GM13977 (cell line): ENCODE measurements at regions not wholly inside any gene's neighbourhood (a gene's known extent, or its start where the extent isn't known, plus 50 kb on each side); places are given as distances from the start of the nearest gene placed in this dataset.
A peak's percentile ranks its signal among the peaks of the same experiment; 100 is the strongest.
"Not testable (repeated sequence)": the region's sequence is repeated elsewhere in the genome, so short reads cannot be mapped to it uniquely, and the experiment has no call there.

Source experiments
- DNase-seq: peaks from one replicate; pipeline ENCODE4 v3.0.0; 2012; ENCODE audit warnings: low spot score
- in situ Hi-C: fragments of 300-500 bp; cut with MboI; formaldehyde crosslinking; loops from one replicate; pipeline ENCODE4 v1.12.0; 2022; ENCODE audit warnings: low sequenced_read_pairs, low pct_unique_long_range_greater_than_20kb, mixed read lengths, inconsistent platforms; ENCODE audit not compliant: unreplicated experiment

DNA sequence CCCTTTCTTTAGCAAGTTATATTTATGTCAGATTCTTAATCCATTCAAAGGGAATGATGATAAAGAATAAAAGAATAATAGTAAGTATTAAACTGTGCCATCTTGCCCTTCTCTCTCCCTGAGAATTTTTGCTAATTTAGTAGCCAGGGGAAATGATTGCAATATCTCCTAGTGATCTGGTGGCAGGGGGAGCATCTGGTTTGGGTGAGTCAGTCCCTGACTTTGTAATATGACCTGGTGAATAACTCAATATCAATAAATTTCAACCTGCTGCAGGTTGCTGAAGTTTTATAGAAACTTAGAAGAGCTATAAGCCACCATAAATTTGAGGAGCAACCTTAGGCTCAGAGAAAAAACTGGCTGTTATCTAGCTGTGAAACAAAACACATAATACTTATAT is 149.4 kb downstream of the SYT15 start:
- in situ Hi-C loops, DNase-seq: not testable (repeated sequence)

DNA sequence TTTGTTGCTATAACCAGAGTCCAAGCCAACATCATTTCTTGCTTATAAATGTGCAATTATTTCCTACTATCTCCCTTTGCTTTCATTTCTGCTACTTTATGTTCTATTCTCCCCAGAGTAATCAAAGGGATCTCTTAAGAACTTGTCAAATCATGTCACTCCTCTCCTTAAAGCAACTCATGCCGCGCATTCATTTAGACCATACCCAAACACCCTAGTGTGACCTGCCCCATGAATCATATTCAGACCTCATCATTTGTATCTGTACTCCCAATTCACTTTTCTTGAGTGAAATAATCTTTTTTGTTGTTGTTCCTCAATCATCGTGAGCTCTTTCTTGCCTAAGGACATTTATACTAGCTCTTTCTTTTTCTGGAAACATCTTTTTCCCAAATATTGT is 151.8 kb downstream of the SYT15 start:
- DNase-seq, in situ Hi-C loops: not testable (repeated sequence)

DNA sequence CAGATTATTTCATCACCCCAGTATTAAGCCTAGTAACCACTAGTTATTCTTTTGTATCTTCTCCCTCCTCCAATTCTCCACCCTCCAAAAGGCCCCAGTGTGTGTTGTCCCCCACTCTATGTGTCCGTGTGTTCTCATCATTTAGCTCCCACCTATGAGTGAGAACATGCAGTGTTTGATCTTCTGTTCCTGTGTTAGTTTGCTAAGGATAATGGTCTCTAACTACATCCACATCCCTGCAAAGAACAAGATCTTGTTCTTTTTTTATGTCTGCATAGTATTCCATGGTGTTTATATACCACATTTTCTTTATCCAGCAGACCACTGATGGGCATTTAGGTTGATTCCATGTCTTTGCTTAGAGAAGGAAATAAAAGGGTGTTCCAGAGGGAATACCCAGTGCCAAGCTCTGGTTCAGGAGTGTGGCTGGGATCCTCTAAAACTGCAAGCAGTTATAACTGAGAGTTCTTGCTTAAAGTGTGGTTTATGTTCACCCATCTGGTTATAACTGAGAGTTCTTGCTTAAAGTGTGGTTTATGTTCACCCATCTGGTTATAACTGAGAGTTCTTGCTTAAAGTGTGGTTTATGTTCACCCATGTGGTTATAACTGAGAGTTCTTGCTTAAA is 154.8 kb downstream of the SYT15 start:
- DNase-seq, in situ Hi-C loops: not testable (repeated sequence)

DNA sequence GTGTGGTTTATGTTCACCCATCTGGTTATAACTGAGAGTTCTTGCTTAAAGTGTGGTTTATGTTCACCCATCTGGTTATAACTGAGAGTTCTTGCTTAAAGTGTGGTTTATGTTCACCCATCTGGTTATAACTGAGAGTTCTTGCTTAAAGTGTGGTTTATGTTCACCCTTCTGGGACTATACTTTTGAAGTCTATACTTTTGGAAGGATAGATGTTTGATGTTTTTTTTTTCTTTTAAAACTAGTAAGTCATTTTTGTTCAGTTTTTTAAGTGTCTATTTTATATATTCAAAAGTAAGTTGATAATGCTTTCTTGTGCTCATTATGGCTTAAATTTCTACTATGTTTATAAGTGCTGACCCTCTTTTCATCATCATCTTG is 155.3 kb downstream of the SYT15 start:
- DNase-seq, in situ Hi-C loops: not testable (repeated sequence)

DNA sequence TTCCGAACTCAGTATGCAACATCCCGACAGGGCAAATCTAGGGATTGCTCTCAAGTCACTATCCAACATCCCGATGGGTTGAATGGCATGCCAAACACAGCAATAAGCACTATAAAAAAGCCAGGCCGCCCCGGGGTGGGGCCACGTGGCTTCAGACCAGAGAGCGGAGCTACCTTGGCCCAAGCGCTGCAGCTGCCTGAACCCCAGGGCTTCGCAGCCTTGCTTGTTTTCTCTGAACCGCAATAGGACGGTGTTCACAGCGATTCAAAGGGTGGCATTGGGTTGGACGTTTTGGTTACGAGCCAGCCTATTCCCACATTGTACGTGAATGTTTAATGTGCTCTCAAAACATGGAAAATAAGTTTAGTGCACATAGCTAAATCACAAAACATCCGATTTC is 161.0 kb downstream of the SYT15 start:
- DNase-seq, in situ Hi-C loops: not testable (repeated sequence)

DNA sequence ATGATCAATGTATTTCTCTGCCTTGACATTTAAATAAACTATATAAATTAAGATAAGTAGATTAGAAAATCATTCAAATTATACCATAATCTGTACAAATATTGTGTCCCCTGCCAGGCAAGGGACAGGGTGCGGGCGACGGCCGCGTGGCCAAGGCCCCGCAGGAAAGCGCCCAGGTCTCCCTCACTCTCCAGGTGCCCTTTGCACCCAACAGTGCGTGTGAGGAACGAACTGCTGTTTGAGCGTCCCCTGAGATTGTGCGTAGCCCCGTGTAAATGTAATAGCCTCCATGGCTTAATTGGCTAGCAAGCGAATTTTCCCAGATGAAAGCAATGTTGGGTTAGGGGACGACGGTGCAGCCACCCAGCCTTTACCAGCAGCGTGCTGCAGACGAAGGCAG is 161.4 kb downstream of the SYT15 start:
- DNase-seq, in situ Hi-C loops: not testable (repeated sequence)

DNA sequence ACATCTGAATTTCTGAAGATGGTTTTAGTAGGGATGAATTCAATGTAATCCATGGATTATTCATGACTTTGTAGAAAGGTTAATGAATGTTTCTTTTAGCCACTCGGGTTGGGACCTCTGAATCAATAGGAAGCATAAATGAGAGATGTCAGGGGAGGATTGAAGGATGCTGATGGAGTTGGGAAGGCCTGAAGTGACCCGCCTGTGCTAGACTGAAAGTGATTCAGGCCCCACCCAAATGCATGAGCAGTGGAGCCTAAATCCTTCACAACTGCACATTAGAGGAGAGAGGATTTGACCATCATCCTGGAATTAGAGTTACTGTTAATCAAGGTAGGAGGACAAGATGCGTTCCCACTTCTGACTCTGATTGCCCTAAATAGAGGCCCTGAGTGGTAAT is 162.2 kb upstream of the PTPN20 start:
- in situ Hi-C loops: not testable (repeated sequence)

DNA sequence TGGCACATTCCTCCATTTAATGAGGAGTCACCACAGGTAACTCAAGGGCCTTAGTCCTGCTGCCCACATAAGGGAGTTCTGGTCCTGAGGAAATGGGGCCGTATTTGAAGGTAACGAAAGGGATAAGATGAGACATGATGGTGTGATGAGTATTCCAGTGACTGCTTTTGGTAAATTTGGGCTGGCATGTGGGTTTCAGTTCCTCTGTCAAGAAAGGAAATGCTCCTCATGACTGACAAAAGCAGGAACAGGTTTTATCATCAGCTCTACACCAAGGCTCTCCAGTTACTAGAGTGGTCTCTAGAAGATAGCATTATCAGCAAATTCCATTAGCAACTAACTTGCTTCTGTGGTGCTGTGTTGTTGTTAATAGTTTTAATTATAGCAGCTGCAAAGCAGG is 161.8 kb upstream of the PTPN20 start:
- in situ Hi-C loops, DNase-seq: not testable (repeated sequence)

More for the DNA sequence above, 162.2 kb upstream of the PTPN20 start:
- DNase-seq: not testable (repeated sequence)

DNA sequence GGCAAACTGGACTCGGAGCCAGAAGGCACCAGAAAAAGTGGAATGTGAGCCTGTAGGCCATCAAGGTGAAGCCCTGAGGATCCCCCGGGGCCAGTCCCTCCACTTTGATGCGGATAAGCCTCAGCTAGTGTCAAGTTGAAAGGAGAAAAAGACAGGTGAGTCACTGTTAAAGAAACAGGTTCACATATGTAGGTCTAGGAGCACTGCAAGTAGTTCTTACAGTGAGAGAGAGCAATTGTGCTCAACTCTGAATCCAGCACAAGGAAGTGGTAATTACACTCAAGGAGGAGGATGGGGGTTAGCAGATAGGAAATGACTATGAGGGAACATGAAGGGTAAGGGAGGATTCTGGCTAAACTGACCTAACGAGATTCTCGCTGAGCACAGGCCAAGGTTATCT is 157.5 kb upstream of the PTPN20 start:
- DNase-seq, in situ Hi-C loops: not testable (repeated sequence)

DNA sequence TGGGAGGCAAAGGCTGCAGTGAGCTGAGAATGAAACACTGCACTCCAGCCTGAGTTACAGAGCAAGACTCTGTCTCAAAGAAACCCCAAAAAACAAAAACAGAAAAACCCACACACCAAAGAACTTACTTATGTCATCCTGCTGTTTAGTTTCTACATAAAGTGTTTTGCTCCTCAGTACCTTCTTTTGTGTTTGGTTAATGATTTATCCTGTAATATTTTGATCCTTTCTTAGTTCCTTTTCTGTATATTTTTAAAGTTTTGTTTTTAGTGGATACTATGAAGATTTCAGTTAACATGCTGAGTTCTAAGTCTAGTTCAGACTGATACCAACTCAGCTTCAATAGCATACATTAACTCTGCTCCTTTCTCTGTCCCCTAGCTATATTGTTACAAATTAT is 149.8 kb upstream of the PTPN20 start:
- DNase-seq, in situ Hi-C loops: not testable (repeated sequence)

DNA sequence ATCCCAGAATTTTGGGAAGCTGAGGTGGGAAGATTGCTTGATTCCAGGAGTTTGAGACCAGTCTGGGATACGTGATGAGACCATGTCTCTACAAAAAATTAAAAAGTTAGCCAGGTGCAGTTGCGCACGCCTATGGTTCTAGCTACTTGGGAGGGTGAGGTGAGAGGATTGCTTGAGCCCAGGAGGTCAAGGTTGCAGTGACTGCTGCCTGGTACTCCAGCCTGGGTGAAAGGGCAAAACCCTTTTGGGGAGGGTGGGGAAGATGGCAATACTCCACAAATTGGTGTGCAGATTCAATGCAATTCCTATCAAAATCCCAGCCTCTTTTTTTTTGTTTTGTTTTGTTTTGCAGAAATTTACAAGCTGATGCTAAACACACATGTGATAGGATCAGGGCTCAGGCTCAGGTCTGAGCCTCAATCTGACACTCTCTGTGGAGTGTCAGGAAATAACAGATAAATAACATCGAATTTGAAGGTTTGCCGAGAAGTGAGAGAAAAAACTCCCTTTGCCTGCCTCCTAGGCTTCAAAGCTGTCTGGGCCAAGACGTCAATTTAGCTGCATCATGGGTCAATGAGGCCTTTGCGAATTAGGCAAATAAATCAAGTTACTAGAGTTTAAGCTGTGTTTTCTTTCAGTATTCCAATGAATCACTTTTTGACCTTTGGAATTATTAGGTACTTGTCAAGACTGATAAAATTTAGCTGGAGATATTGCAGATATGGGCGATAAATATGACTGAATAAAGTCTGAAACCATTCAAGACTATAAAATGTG is 142.5 kb upstream of the PTPN20 start:
- DNase-seq, in situ Hi-C loops: not testable (repeated sequence)

DNA sequence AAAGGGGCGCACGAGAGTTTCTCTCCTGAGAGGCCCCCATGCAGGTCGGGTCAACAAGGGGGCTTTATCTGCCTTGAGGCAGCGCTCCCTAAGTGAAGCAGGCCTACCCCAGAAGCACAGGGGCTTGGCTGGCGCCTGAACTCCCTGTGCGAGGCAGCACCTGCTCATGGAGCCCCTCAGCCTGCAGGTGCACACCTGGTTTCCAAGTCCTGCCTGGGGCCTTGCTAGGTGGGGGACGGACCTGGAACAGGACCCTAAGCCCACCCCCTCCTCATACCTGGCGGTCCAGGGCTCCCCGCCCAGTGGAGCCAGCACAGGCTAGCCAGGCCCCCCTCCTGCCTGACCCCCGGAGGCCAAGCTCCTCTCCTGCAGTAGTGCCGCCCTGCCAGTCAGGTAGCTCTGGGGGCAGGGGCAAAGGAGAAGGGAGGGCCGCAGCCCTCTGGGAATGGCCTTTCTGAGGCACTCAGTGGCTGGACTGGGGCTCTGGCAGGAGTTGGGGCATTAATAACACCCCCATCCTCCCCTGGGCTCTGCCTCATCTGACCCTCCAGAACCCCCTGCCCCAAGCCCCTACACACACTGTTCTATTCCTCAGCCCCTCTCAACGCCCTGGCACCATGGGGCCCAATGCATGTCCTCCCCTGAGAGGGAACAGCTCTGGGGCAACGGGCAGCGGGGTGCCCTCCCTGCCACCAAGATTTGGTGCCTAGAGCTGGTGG is 137.9 kb upstream of the PTPN20 start:
- DNase-seq, in situ Hi-C loops: not testable (repeated sequence)

DNA sequence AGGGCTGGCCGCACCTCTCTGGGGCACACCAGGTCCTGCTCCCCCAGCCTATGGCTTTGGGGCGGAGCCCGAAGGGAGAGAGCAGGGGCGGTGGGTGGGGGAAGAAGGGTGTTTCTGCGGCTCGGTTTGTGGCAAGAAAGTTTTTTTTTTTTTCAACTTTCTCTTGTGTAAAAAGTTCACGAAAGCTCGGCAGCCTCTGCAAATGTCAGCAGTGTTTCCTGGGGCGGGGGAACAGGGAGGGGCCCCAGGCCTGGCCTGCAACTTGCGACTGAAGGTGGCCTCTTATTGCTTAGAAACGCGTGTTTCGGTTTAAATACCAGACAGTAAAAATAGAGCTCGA is 137.4 kb upstream of the PTPN20 start:
- peak; percentile 2 for DNase-seq
- in situ Hi-C loops: not testable (repeated sequence)

DNA sequence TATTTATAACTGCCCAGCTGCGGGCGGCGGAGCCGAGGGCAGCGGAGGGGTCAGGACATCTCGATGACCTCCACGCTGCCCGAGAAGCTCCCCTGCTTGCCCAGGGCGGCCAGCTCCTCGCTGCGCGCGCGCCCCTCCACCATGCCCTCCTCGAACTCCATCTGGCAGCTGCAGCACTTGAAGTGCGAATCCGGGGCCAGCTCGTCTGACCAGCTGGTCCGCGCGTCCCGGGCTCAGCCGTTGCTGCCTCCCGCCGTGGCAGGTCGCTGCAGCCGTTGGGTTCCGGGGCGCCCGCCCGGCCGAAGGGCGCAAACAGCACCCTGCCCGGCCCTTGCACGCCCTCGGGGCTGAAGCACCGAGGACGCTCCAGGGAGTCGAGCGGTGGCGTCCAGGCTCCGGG is 136.9 kb upstream of the PTPN20 start:
- DNase-seq, in situ Hi-C loops: not testable (repeated sequence)

DNA sequence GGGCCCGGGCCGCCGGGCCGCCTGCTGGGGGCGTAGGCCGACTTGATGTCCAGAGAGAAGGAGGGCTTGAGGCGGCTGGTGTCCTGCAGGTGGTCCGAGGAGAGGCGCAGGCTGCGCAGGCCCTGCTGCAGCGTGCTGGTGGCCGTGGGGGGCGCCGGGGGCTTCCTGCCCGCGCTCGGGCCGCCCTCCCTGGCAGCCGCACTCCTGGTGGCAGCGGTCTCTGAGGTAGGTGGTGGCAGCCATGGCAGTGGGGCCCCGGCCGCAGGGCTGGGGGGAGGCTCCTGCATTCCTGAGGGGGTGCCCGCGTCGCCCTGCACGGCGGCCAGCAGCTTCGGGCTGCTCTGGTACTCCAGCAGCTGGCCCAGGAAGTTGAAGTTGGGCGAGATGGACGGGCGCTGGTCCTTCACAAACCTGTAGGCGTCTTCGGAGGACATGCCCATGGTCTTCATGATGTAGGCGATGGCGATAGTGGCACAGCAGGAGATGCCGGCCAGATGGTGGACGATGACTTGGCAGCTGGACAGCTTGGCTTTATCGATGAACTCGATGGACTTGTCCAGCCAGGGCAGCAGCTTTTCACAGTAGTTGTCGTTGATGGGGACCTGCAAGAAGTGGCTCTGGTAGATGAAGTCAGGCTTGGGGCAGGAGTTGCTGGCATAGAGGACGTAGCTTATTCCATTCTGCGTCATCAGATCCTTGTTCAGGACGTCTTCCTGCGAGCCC is 136.1 kb upstream of the PTPN20 start:
- DNase-seq, in situ Hi-C loops: not testable (repeated sequence)

DNA sequence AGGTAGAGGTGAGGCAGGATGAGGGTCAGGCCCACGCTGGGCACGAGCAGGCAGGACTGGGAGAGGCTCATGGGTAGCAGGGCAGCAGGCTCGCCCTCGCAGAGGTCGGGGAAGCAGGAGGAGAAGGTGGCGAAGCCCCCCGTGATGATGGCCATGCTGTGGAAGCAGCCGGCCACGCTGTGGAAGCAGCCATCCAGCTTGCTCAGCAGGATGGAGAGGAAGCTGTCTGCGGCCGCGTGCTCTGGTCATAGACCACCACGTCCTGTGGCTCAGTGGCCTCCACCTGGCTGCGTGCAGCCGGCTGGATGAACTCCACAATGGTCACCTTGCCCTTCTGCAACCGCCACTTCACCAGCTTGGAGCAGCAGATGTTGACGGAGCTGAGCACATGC is 135.6 kb upstream of the PTPN20 start:
- in situ Hi-C loops, DNase-seq: not testable (repeated sequence)

DNA sequence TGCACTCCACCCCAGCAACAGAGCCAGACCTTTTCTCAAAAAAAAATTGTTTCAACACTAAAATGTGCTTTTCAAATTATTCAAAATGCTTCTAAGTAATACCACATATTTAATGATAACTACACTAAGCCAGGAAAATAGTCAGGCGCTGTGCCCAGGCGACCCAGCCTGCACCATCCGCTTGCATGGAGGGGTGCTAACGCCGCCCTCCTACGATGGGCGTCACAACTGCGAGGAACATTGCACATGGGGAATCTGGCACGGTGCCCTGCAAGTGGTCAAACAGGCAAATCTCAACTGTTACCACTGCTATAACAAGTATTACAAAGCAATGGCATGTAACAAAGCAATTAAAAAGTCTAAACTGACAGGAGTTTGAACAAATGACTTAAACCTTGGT is 131.7 kb upstream of the PTPN20 start:
- DNase-seq, in situ Hi-C loops: not testable (repeated sequence)

DNA sequence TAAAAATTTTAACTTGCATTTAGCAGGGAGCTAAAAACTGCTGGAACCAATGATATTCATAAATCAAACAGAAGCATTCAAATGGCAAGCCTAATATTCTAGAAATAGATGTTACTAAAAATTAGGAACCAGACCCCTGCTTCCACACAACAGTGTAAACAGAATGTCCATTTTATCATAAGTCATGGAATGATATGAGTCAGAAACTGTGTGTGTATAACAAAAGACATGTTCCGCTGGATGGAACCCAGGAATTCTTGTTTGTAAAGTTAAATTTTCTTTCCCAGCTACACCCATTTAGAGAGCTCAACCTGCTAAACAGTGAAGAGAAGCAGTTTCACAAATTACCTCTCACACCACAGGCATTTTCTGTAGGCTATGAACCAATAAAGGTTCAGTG is 131.1 kb upstream of the PTPN20 start:
- in situ Hi-C loops, DNase-seq: not testable (repeated sequence)
